ENCODE measurements at regions not wholly inside any gene's neighbourhood (a gene's known extent, or its start where the extent isn't known, plus 50 kb on each side); places are given as distances from the start of the nearest gene placed in this dataset.

DNA sequence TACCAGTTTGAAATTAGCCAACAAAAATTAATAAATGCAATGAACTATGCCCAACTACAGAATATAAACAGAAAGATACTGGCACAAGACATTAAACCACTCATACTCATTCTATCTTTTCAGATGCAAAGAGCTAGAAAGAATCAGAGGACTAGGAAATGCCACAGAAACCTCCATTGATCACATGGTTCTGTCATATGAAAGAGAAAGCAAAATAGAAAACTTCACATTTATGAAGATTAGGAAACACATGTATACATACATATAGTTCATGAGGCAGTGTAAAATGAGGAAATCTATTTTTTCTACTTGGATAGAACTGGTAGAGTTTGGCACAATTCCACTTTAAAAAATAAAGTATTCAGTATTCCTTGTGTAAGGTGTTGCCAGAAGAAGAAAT lies 275.1 kb upstream of the PTGER4 start:
- Histone ChIP-seq H3K27ac (peak overlapping the region in 2 of 4 donors; percentile 63 to 70), H3K4me3 (no peak overlapping the region), H3K9me3 (no peaks in the 10 kb centered on the region), H3K27me3 (no peaks in the 10 kb centered on the region), H3K4me1 (peaks cover 6 to 29% (median 8%) of the 10 kb centered on the region in 4 donors), H3K36me3 (no peaks in the 10 kb centered on the region)
- DNase-seq: no peak
- in situ Hi-C loops (cut with MboI; ENCODE audit: low pct_ligation_motif_present in 1 of 4, low pct_unique_long_range_greater_than_20kb in 1 of 4, low sequenced_read_pairs in 3 of 4) (no loop called here), intact Hi-C loops (cut with DNase I; ENCODE audit: low total_unique reads) (no loop called here)
- TF ChIP-seq POLR2A (IDR thresholded peaks at IDR 0.05): no peak
- TF ChIP-seq, protein P1, sequence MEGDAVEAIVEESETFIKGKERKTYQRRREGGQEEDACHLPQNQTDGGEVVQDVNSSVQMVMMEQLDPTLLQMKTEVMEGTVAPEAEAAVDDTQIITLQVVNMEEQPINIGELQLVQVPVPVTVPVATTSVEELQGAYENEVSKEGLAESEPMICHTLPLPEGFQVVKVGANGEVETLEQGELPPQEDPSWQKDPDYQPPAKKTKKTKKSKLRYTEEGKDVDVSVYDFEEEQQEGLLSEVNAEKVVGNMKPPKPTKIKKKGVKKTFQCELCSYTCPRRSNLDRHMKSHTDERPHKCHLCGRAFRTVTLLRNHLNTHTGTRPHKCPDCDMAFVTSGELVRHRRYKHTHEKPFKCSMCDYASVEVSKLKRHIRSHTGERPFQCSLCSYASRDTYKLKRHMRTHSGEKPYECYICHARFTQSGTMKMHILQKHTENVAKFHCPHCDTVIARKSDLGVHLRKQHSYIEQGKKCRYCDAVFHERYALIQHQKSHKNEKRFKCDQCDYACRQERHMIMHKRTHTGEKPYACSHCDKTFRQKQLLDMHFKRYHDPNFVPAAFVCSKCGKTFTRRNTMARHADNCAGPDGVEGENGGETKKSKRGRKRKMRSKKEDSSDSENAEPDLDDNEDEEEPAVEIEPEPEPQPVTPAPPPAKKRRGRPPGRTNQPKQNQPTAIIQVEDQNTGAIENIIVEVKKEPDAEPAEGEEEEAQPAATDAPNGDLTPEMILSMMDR (IDR thresholded peaks at IDR 0.05): no peak
- no peak for TF ChIP-seq POLR2AphosphoS5 (IDR thresholded peaks at IDR 0.05)
- TF ChIP-seq EP300 (IDR thresholded peaks at IDR 0.05; ENCODE audit: low read depth): no peak

DNA sequence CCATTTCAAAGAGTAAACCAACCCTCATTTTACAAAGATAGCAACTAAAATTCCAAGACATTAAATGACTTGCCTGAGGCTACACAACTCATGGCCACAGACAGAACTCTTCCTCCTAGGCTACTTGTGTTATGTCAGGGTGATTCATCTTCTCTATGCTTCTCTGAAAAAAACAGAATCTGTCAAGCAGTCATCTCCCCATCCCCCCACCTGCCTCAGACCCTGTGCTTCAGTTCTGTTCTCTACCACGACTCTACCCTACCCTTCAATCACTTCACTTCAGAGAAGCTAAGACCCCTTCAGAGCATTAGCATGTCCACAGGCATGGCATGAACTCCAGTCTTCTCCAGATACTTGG lies 277.7 kb upstream of the PTGER4 start:
- 71 to 74% methylated on average over 1 of the region's 1 CpG for WGBS, 2 donors (ENCODE audit: low coverage in 1 of 2)
- Histone ChIP-seq H3K4me1 (peaks cover 6 to 25% (median 8%) of the 10 kb centered on the region in 4 donors), H3K36me3 (no peaks in the 10 kb centered on the region), H3K4me3 (no peak overlapping the region), H3K9me3 (no peaks in the 10 kb centered on the region), H3K27ac (no peak overlapping the region), H3K27me3 (no peaks in the 10 kb centered on the region)
- in situ Hi-C loops (cut with MboI; ENCODE audit: low pct_ligation_motif_present in 1 of 4, low pct_unique_long_range_greater_than_20kb in 1 of 4, low sequenced_read_pairs in 3 of 4): no loop called here
- DNase-seq: no peak
- intact Hi-C loops (cut with DNase I; ENCODE audit: low total_unique reads): no loop called here
- TF ChIP-seq POLR2AphosphoS5 (IDR thresholded peaks at IDR 0.05) (no peak), EP300 (IDR thresholded peaks at IDR 0.05; ENCODE audit: low read depth) (no peak)
- TF ChIP-seq, protein P1 (IDR thresholded peaks at IDR 0.05): no peak

DNA sequence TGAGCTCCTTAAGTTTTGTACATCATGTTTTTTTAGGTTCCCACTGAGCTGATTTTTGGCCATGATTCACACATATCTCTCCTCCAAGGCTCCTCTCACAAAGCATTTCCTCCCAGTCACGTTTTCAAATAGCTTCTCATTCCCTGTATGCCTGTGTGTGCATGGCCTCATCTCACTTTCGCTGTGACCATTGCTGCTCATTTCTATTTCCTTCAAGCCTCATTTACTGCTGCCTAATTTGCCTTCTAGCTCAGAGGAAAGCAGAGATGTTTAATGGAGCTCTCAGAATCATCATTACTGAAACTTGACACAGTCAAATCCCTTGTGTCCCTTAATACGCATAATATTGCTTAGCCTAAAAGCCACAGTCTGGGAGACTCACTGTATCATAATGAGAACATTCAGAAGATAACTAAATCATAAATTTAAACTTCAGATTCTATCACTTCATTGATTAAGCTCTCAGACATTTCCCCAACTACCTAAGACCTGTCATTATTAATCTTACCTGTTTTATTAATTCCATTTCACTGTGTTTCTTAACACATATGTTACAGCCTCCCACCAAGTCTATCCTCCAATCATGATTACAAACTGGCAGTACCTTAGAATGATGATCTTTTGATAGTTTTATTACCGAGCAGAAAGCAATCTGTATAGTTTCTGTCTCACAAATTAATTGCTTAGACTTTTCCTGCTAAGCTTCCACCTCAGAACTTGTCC lies 278.3 kb upstream of the PTGER4 start:
- Histone ChIP-seq H3K36me3 (no peaks in the 10 kb centered on the region), H3K27me3 (no peaks in the 10 kb centered on the region), H3K9me3 (no peaks in the 10 kb centered on the region), H3K27ac (no peak overlapping the region), H3K4me3 (no peak overlapping the region), H3K4me1 (peaks cover 3 to 20% (median 8%) of the 10 kb centered on the region in 4 donors)
- WGBS, 2 donors (ENCODE audit: low coverage in 1 of 2): 69 to 84% methylated on average over 4 of the region's 4 CpGs
- intact Hi-C loops (cut with DNase I; ENCODE audit: low total_unique reads) (no loop called here), in situ Hi-C loops (cut with MboI; ENCODE audit: low pct_ligation_motif_present in 1 of 4, low pct_unique_long_range_greater_than_20kb in 1 of 4, low sequenced_read_pairs in 3 of 4) (no loop called here)
- DNase-seq: no peak
- TF ChIP-seq EP300 (IDR thresholded peaks at IDR 0.05; ENCODE audit: low read depth) (no peak), POLR2A (IDR thresholded peaks at IDR 0.05) (no peak), POLR2AphosphoS5 (IDR thresholded peaks at IDR 0.05) (no peak)
- TF ChIP-seq, protein P1 (IDR thresholded peaks at IDR 0.05): no peak

DNA sequence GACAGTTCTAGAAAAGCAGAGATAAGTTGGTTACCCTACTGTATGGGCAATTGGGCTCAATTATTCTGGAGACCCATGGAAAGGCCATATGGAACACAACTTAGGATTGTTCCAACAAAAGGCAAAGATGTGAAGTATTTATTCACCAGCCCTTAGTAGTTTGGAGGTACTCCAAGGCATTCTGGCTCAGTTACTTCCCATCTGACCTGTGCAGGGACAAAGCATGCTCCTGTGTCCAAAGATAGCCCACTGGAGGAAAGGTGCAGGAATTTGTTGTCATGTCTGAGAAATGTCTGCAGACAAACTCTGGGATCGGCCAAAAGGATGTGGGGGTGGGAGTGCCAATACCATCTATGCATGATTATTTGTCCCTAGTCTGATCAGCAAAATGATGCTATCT lies 279.5 kb upstream of the PTGER4 start:
- in situ Hi-C loops (cut with MboI; ENCODE audit: low pct_ligation_motif_present in 1 of 4, low pct_unique_long_range_greater_than_20kb in 1 of 4, low sequenced_read_pairs in 3 of 4): no loop called here

More for the DNA sequence above, 279.5 kb upstream of the PTGER4 start:
- no peak overlapping the region for H3K27ac ChIP-seq
- DNase-seq: no peak
- no peaks in the 10 kb centered on the region for H3K9me3 ChIP-seq
- H3K4me3 ChIP-seq: no peak overlapping the region
- H3K36me3 ChIP-seq: no peaks in the 10 kb centered on the region
- no peaks in the 10 kb centered on the region for H3K27me3 ChIP-seq
- TF ChIP-seq, protein P1 (IDR thresholded peaks at IDR 0.05): no peak
- no peak for TF ChIP-seq POLR2A (IDR thresholded peaks at IDR 0.05)
- no peak for TF ChIP-seq EP300 (IDR thresholded peaks at IDR 0.05; ENCODE audit: low read depth)
- no peak for TF ChIP-seq POLR2AphosphoS5 (IDR thresholded peaks at IDR 0.05)
- H3K4me1 ChIP-seq: peaks cover 0 to 8% (median 2%) of the 10 kb centered on the region in 4 donors
- WGBS, 2 donors (ENCODE audit: low coverage in 1 of 2): 93% methylated on average over 1 of the region's 1 CpG; no CpG with 5 or more reads in 1 of the 2 donors
- intact Hi-C loops (cut with DNase I; ENCODE audit: low total_unique reads): no loop called here

Measured in transverse colon (tissue), 4 donors.